ENCODE measurements at regions not wholly inside any gene's neighbourhood (a gene's known extent, or its start where the extent isn't known, plus 50 kb on each side); places are given as distances from the start of the nearest gene placed in this dataset.

DNA sequence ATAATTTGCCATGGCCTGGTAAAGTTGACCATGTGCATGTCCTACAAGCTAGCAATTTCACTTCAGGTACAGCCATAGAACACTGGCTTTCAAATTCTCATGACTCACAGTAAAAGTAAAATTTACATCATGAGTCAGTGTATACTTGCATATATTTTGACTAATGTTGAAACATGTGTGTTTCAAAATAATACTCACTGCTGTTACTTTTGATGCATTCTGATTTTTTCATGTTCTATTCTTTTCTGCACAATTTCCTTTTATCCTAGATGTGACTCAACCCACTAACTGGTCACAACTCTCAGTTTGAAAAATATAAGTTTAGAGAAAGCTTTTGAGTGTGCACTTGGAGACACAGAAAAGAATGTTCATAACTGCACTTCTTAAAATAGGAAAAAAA is 365.7 kb downstream of the FGF13 start:
- no peak for DNase-seq (ENCODE audit: extremely low read depth in 1 of 4, low spot score in 3 of 4)
- no peaks in the 10 kb centered on the region for H3K4me1 ChIP-seq (replicated peaks in 1 of 2; ENCODE audit: control insufficient read depth in 2 of 2, insufficient read depth in 2 of 2, low read length in 2 of 2)
- no peaks in the 10 kb centered on the region for H3K79me2 ChIP-seq (ENCODE audit: control insufficient read depth, insufficient read depth, low read length)
- no peaks in the 10 kb centered on the region for H4K20me1 ChIP-seq (replicated peaks; ENCODE audit: control insufficient read depth, insufficient read depth, low read length)
- H3K27me3 ChIP-seq (ENCODE audit: control insufficient read depth in 2 of 2, insufficient read depth in 2 of 2, low read length in 2 of 2): no peaks in the 10 kb centered on the region
- ChIA-PET CTCF (ENCODE audit: low intra/inter-chr PET ratio) (no interaction called here), POLR2A (no interaction called here)
- no peaks in the 10 kb centered on the region for H3K9me3 ChIP-seq (replicated peaks; ENCODE audit: control insufficient read depth, insufficient read depth, low read depth, low read length)
- intact Hi-C loops (cut with micrococcal nuclease) (no loop called here), in situ Hi-C loops (cut with MboI) (no loop called here)
- no peaks in the 10 kb centered on the region for H3K36me3 ChIP-seq (ENCODE audit: control insufficient read depth, insufficient read depth, low read length)
- no peak for ATAC-seq
- no peak overlapping the region for H2AFZ ChIP-seq (ENCODE audit: low read depth, low read length)
- no peak overlapping the region for H3K4me3 ChIP-seq
- H3K4me2 ChIP-seq (ENCODE audit: insufficient read depth, low read length): no peak overlapping the region
- H3K27ac ChIP-seq (ENCODE audit: extremely low read depth, low read depth, low read length): no peak overlapping the region
- BruUV-seq (replicated peaks): no TSS peak
- no peak for TF ChIP-seq ZKSCAN1 (IDR thresholded peaks at IDR 0.05; ENCODE audit: low read depth, low read length)
- no peak for TF ChIP-seq MECOM (CRISPR knock-in tag; IDR thresholded peaks at IDR 0.05)
- TF ChIP-seq PHB2 (IDR thresholded peaks at IDR 0.05; ENCODE audit: low read depth): no peak
- no peak for TF ChIP-seq FOXJ3 (CRISPR knock-in tag; IDR thresholded peaks at IDR 0.05)
- TF ChIP-seq, protein P1, sequence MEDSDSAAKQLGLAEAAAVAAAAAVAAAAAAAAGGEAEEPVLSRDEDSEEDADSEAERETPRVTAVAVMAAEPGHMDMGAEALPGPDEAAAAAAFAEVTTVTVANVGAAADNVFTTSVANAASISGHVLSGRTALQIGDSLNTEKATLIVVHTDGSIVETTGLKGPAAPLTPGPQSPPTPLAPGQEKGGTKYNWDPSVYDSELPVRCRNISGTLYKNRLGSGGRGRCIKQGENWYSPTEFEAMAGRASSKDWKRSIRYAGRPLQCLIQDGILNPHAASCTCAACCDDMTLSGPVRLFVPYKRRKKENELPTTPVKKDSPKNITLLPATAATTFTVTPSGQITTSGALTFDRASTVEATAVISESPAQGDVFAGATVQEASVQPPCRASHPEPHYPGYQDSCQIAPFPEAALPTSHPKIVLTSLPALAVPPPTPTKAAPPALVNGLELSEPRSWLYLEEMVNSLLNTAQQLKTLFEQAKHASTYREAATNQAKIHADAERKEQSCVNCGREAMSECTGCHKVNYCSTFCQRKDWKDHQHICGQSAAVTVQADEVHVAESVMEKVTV (CRISPR knock-in tag; IDR thresholded peaks at IDR 0.05): no peak
- TF ChIP-seq, protein P2, sequence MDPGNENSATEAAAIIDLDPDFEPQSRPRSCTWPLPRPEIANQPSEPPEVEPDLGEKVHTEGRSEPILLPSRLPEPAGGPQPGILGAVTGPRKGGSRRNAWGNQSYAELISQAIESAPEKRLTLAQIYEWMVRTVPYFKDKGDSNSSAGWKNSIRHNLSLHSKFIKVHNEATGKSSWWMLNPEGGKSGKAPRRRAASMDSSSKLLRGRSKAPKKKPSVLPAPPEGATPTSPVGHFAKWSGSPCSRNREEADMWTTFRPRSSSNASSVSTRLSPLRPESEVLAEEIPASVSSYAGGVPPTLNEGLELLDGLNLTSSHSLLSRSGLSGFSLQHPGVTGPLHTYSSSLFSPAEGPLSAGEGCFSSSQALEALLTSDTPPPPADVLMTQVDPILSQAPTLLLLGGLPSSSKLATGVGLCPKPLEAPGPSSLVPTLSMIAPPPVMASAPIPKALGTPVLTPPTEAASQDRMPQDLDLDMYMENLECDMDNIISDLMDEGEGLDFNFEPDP (CRISPR knock-in tag; IDR thresholded peaks at IDR 0.05): no peak
- no peak for TF ChIP-seq KDM1A (IDR thresholded peaks at IDR 0.05)
- TF ChIP-seq KAT7 (CRISPR knock-in tag; IDR thresholded peaks at IDR 0.05; ENCODE audit: borderline replicate concordance): no peak
- no peak for TF ChIP-seq E2F3 (CRISPR knock-in tag; IDR thresholded peaks at IDR 0.05)
- no peak for TF ChIP-seq NCOA4 (IDR thresholded peaks at IDR 0.05; ENCODE audit: partially characterized antibody)
- no peak overlapping the region for H3K9ac ChIP-seq (ENCODE audit: insufficient read depth in 1 of 2, low read depth in 2 of 2, low read length in 2 of 2)
- FAIRE-seq: no peak
- no peaks in the 10 kb centered on the region for H3K9me1 ChIP-seq (ENCODE audit: control insufficient read depth, insufficient read depth, low read length)

Data from K562 (cell line).